HG02798 (cell line): ENCODE measurements at regions not wholly inside any gene's neighbourhood (a gene's known extent, or its start where the extent isn't known, plus 50 kb on each side); places are given as distances from the start of the nearest gene placed in this dataset.

Experiments
- ATAC-seq: cut with Tn5 transposase; IDR thresholded peaks from one replicate; pipeline ENCODE4 v1.9.1; 2021; ENCODE audit warnings: mild to moderate bottlenecking; ENCODE audit not compliant: unreplicated experiment, poor library complexity

GRCh38 chr2:100754951-100755350 is 65.0 kb upstream of the NPAS2 start:
- no peak for ATAC-seq

GRCh38 chr2:100755441-100755840 is 64.5 kb upstream of the NPAS2 start:
- ATAC-seq = no peak

DNA sequence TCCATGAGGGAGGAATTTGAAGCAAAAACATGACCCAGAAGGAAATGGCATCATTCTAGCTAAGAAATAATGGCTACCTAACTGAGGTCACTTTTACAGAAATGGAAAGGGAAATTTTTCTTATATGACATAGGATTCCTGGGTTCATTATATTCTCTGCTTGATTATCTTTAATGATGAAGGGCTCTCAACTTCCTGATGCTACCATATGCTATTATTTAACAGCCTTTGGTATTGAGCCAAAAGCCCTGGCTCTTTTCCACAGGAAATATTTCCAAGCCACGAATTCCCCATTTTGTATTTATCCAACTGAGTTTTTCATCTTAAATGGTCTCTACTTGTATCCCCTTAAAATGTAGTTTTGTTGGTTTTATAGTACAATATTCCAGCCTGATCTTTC is 63.2 kb upstream of the NPAS2 start:
- ATAC-seq = no peak

GRCh38 chr2:100757621-100758394 is 62.1 kb upstream of the NPAS2 start:
- ATAC-seq = no peak

GRCh38 chr2:100759901-100760300 is 60.0 kb upstream of the NPAS2 start:
- ATAC-seq = no peak

- no peak for ATAC-seq
These were observed 58.6 kb upstream of the NPAS2 start for GRCh38 chr2:100761365-100761764.

- ATAC-seq = no peak
These were observed 55.5 kb upstream of the NPAS2 start for GRCh38 chr2:100764430-100764829.

DNA sequence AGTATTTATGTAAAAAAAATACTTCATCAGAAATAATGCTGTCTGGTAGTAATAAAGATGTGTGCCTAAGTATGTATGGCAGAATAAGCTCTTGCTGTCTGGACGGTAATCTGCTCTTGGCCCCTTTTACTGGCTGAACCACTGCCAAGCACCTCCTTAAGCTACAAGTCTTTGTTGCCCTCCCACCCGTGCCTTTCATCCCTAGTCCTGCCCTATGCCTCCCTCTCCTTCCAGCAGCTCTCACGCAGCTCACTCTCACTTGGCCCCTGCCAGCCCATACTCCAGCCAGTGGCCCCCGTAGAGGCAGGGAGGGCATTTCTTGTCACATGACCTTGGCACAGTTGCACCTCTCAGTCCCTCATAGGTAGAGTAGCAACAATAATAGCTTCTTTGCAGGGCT is 54.5 kb upstream of the NPAS2 start:
- ATAC-seq = no peak

DNA sequence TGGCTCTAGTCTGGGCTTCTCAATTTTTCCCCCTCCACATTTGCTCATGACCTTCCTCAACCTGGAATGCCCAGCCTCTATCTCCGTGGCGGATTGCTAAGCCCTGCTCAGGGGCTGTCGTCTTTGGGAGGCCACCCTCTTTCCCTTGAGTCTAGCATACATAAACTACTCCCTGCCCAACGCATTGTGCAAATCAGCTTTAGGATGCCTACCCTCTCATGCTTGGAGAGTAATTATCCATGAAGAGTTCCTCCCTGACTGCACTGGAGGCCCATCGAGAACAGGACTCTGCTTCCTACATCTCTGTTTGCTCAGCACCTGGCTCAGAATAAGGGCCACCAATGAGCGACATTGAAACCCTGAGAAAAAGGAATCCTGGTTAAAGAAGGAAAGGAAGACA is 53.7 kb upstream of the NPAS2 start:
- ATAC-seq = no peak

DNA sequence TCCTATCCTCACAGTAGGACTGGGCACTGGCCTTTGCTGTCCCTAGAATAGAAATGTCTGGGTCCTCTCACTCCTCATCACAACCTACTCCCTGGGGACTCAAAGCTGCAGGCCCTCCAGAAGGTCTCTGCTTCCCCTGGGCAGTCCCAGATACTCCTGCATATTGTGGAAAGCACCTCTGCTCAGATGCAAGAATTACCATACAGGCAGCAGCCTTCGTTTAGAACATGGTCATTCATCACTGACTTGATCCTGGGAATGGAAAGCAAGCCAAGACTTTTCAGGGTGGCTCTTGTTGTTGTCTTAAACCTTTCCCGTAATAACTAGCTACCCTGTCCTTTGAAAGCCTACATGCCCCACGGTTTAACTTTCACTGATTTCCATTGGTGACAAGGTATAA is 53.1 kb upstream of the NPAS2 start:
- no peak for ATAC-seq

DNA sequence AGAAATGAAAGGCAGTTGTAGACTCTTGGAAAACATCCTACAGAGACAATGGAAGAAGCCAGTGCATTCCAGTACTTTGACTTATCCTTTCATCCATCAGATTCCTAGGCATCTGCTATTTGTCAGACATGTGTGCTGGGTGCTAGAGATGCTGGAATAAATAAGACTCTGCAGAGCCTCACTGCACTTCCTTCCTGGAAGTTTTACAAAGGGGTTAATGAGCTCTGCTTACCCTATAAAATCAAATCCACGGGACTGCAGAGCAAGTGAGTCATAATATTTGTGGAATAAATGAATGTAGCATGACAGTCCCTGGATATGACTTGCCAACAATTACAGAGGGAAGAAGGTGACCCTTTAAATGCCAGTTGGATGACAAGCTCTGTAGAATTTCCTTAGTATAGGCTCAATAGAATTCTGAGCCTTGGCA is 52.7 kb upstream of the NPAS2 start:
- ATAC-seq = no peak

DNA sequence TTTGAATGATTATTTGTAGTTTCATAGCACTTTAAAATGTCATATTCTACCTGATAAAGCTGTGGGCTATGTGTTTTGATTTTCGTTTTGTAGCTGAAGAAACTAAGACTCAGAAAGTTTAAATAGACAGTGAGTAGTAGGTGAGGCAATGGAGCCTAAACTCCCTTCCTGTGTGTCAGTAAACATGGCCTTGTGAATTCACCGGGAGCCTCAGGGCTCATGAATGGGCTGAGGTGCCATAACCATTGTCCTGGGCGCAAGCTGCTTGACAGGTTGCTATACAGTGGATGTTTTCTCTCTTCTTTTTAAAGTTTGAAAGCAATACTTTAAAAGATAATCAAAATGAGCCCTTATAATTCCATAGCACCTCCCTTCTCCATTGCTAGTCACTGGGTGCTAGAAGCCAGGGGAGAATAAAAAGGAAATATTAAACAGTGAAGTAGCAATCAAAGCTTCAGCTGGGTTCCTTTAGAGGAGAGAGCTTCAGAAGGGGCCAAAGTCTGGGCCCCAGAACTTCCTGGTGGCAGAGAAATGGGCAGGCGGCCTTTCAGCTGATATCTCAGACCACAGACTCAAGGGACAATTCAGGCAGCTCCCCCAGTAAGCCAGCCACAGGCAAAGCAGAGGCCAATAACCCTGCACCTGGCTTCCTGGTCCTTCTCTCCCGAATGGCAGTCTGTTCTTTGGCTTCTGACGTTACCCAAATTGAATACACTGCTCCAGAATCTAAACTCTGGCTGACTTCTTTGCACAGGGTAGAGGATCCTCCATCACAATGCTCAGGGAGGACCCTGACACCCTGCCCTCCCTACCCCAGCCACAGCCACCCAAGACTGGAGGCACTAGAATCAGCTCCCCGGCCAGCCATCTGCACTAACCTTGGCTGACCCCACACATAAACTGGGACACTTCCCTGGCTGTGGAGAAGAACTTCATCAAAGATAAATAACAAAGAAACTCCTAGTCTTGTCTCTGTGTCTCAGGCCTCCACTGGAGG is 51.8 kb upstream of the NPAS2 start:
- no peak for ATAC-seq
